Endothelial cell of umbilical vein (primary cell): ENCODE measurements at regions not wholly inside any gene's neighbourhood (a gene's known extent, or its start where the extent isn't known, plus 50 kb on each side); places are given as distances from the start of the nearest gene placed in this dataset.

Source experiments
- BruUV-seq: library from RNA; stranded (reverse); fragments of 400-500 nt; replicated peaks from 2 replicates; lab custom pipeline; 2021; lab: Mats Ljungman, UMichigan
- CTCF ChIA-PET: fragments of 300-600, 350-600 bp; sonication (Branson Sonifier 250); formaldehyde crosslinking; loops from one replicate; lab custom pipeline; 2021; ENCODE audit warnings: antibody characterized with exemption, inconsistent platforms; lab: Charles Lee
- POLR2A ChIA-PET: fragments of 300-600, 350-600 bp; sonication (Branson Sonifier 250); formaldehyde crosslinking; loops from one replicate; lab custom pipeline; 2021; ENCODE audit warnings: antibody characterized with exemption, inconsistent platforms; lab: Charles Lee
- DNase-seq: peaks from one replicate; pipeline ENCODE4 v3.0.0-alpha.2; 2011; ENCODE audit warnings: low read depth, low spot score
- FAIRE-seq: peaks from 2 replicates; lab custom pipeline; 2011; peaks lifted over from hg19 to GRCh38; lab: Jason Lieb, UNC
- H2AFZ ChIP-seq: 2 replicates; pipeline ENCODE4 v1.6.0; 2012; ENCODE audit warnings: low read depth, low read length, control low read depth, inconsistent platforms
- H3K27ac ChIP-seq: 2 replicates; pipeline ENCODE4 v1.5.1; 2011; ENCODE audit warnings: low read depth, mild to moderate bottlenecking, control low read depth, low read length, moderate library complexity; ENCODE audit not compliant: insufficient read depth
- H3K27me3 ChIP-seq, 2 experiments: 2 replicates each; pipeline versions ENCODE4 v1.6.0 to v1.6.1; 2011; ENCODE audit warnings: low read length in 2 of 2, mixed read lengths in 1 of 2; ENCODE audit not compliant: control insufficient read depth in 2 of 2, insufficient read depth in 2 of 2
- H3K36me3 ChIP-seq, 2 experiments: 2 replicates in 1 of 2; 3 replicates in 1 of 2; pipeline ENCODE4 v1.5.1; 2011; ENCODE audit warnings: low read length in 2 of 2, mild to moderate bottlenecking in 1 of 2, moderate library complexity in 1 of 2; ENCODE audit not compliant: control insufficient read depth in 2 of 2, insufficient read depth in 2 of 2; ENCODE audit errors: extremely low read depth in 1 of 2
- H3K4me1 ChIP-seq: 3 replicates; pipeline ENCODE4 v1.5.1; 2011; ENCODE audit warnings: mild to moderate bottlenecking, low read length; ENCODE audit not compliant: control insufficient read depth, insufficient read depth; ENCODE audit errors: extremely low read depth
- H3K4me2 ChIP-seq: 2 replicates; pipeline ENCODE4 v1.6.1; 2011; ENCODE audit warnings: low read length, control low read depth, mixed read lengths; ENCODE audit not compliant: insufficient read depth
- H3K4me3 ChIP-seq, 3 experiments: fragments of 200-600 bp in 1 of 3; sonication (generic), shearing (Covaris generic) in 1 of 3; replicated peaks in 1 of 3; 2 replicates each; pipeline ENCODE4 v1.5.1; 2011 to 2016; ENCODE audit warnings: control low read depth in 3 of 3, low read length in 3 of 3, mild to moderate bottlenecking in 2 of 3, inconsistent platforms in 1 of 3, low read depth in 1 of 3, moderate library complexity in 1 of 3; ENCODE audit not compliant: insufficient read depth in 1 of 3
- H3K79me2 ChIP-seq: 2 replicates; pipeline ENCODE4 v1.6.0; 2012; ENCODE audit warnings: low read length, inconsistent platforms; ENCODE audit not compliant: control insufficient read depth, insufficient read depth
- H3K9ac ChIP-seq: replicated peaks from 2 replicates; pipeline ENCODE3; 2011; ENCODE audit warnings: low read length, control low read depth; ENCODE audit not compliant: insufficient read depth; ENCODE audit errors: extremely low read depth
- H3K9me1 ChIP-seq: replicated peaks from 3 replicates; pipeline ENCODE4 v1.6.0; 2011; ENCODE audit warnings: mild to moderate bottlenecking, low read length; ENCODE audit not compliant: control insufficient read depth, insufficient read depth; ENCODE audit errors: extremely low read depth
- H3K9me3 ChIP-seq: replicated peaks from 2 replicates; pipeline ENCODE4 v1.5.1; 2012; ENCODE audit warnings: low read length, inconsistent platforms; ENCODE audit not compliant: control insufficient read depth, insufficient read depth
- H4K20me1 ChIP-seq: replicated peaks from 2 replicates; pipeline ENCODE3; 2011; ENCODE audit warnings: mild to moderate bottlenecking, low read length; ENCODE audit not compliant: control insufficient read depth, insufficient read depth; ENCODE audit errors: extremely low read depth
- EZH2 ChIP-seq: IDR thresholded peaks from 2 replicates; pipeline ENCODE4 v1.6.1; 2012; ENCODE audit warnings: borderline replicate concordance, low read depth, mild to moderate bottlenecking, moderate library complexity, low read length, inconsistent platforms; ENCODE audit not compliant: severe bottlenecking
- FOS ChIP-seq: IDR thresholded peaks from 2 replicates; pipeline ENCODE4 v1.6.1; 2011; ENCODE audit warnings: mild to moderate bottlenecking, low read length, moderate library complexity, borderline replicate concordance; ENCODE audit not compliant: insufficient read depth
- GATA2 ChIP-seq: IDR thresholded peaks from 2 replicates; pipeline ENCODE4 v1.7.0; 2011; ENCODE audit warnings: low read depth, mild to moderate bottlenecking, moderate library complexity, mixed read lengths, low read length; ENCODE audit not compliant: insufficient read length, insufficient read depth
- JUN ChIP-seq: IDR thresholded peaks from 2 replicates; pipeline ENCODE4 v1.6.1; 2011; ENCODE audit warnings: borderline replicate concordance, low read depth; ENCODE audit not compliant: insufficient read length, insufficient read depth
- MYC ChIP-seq: IDR thresholded peaks from one replicate; pipeline ENCODE4 v1.6.1; 2011; ENCODE audit warnings: mild to moderate bottlenecking, low read depth, low read length
- POLR2A ChIP-seq: IDR thresholded peaks from 2 replicates; pipeline ENCODE4 v1.6.1; 2012; ENCODE audit warnings: low read depth, mild to moderate bottlenecking, control low read depth, low read length
- POLR2AphosphoS5 ChIP-seq: IDR thresholded peaks from 2 replicates; pipeline ENCODE4 v1.6.1; 2012; ENCODE audit warnings: low read depth, mild to moderate bottlenecking, control low read depth, low read length, moderate library complexity; ENCODE audit not compliant: insufficient read depth
- dilution Hi-C: fragments of 300-500 bp; cut with MboI; formaldehyde crosslinking; loops from one replicate; pipeline ENCODE4 v1.15.0; 2019; ENCODE audit warnings: low sequenced_read_pairs; ENCODE audit not compliant: extremely low pct_ligation_motif_present
- intact Hi-C: fragments of 100-400 bp; cut with micrococcal nuclease; formaldehyde crosslinking; loops from one replicate; pipeline ENCODE4 v1.10.0; 2022
- TF ChIP-seq, protein P1 (sequence below), 2 donors: IDR thresholded peaks; 1 replicate in 1 of 2; 2 replicates in 1 of 2; pipeline ENCODE4 v1.5.1; 2011; ENCODE audit warnings: low read length in 2 of 2, mild to moderate bottlenecking in 2 of 2, moderate library complexity in 2 of 2, control low read depth in 1 of 2, inconsistent platforms in 1 of 2, low read depth in 1 of 2; ENCODE audit not compliant: insufficient read depth in 1 of 2; ENCODE audit errors: extremely low read depth in 1 of 2
- TF ChIP-seq, protein P2 (sequence below): IDR thresholded peaks from 2 replicates; pipeline ENCODE4 v1.6.1; 2011; ENCODE audit not compliant: insufficient read depth, insufficient read length

GRCh38 chr10:57880446-57881227, 387.1 kb downstream of the IPMK start:
- no peak overlapping the region for H2AFZ ChIP-seq
- no peak overlapping the region for H3K27ac ChIP-seq
- no peaks in the 10 kb centered on the region for H3K27me3 ChIP-seq
- no peaks in the 10 kb centered on the region for H3K36me3 ChIP-seq
- TF ChIP-seq, protein P1, sequence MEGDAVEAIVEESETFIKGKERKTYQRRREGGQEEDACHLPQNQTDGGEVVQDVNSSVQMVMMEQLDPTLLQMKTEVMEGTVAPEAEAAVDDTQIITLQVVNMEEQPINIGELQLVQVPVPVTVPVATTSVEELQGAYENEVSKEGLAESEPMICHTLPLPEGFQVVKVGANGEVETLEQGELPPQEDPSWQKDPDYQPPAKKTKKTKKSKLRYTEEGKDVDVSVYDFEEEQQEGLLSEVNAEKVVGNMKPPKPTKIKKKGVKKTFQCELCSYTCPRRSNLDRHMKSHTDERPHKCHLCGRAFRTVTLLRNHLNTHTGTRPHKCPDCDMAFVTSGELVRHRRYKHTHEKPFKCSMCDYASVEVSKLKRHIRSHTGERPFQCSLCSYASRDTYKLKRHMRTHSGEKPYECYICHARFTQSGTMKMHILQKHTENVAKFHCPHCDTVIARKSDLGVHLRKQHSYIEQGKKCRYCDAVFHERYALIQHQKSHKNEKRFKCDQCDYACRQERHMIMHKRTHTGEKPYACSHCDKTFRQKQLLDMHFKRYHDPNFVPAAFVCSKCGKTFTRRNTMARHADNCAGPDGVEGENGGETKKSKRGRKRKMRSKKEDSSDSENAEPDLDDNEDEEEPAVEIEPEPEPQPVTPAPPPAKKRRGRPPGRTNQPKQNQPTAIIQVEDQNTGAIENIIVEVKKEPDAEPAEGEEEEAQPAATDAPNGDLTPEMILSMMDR (IDR thresholded peaks at IDR 0.05; ENCODE audit: extremely low read depth in 1 of 2, insufficient read depth in 1 of 2, low read depth in 1 of 2, low read length in 2 of 2): no peak
- no peak for TF ChIP-seq JUN
- TF ChIP-seq, protein P2, sequence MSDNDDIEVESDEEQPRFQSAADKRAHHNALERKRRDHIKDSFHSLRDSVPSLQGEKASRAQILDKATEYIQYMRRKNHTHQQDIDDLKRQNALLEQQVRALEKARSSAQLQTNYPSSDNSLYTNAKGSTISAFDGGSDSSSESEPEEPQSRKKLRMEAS: no peak
- TF ChIP-seq MYC: no peak
- no peak for TF ChIP-seq EZH2
- no peak for TF ChIP-seq POLR2A
- no peak for TF ChIP-seq FOS
- TF ChIP-seq GATA2: no peak
- no peak for TF ChIP-seq POLR2AphosphoS5
- H3K9me3 ChIP-seq: peaks cover 4% of the 10 kb centered on the region
- no peak for FAIRE-seq
- no peak overlapping the region for H3K9ac ChIP-seq
- no peak for DNase-seq
- dilution Hi-C loops: no loop called here
- H3K4me1 ChIP-seq: no peaks in the 10 kb centered on the region
- no peak overlapping the region for H3K4me3 ChIP-seq
- no peaks in the 10 kb centered on the region for H3K9me1 ChIP-seq
- ChIA-PET POLR2A (no interaction called here), CTCF (no interaction called here)
- H4K20me1 ChIP-seq: no peaks in the 10 kb centered on the region
- intact Hi-C loops: no loop called here
- no peaks in the 10 kb centered on the region for H3K79me2 ChIP-seq
- no TSS peak for BruUV-seq
- no peak overlapping the region for H3K4me2 ChIP-seq
